ENCODE measurements at regions not wholly inside any gene's neighbourhood (a gene's known extent, or its start where the extent isn't known, plus 50 kb on each side); places are given as distances from the start of the nearest gene placed in this dataset.

- TF ChIP-seq MAX (IDR thresholded peaks at IDR 0.05) (no peak), RXRA (IDR thresholded peaks at IDR 0.05; ENCODE audit: insufficient read depth, low read depth, low read length) (no peak), CHD2 (IDR thresholded peaks at IDR 0.05; ENCODE audit: low read length) (no peak), RBBP5 (IDR thresholded peaks at IDR 0.05; ENCODE audit: borderline replicate concordance, low read depth, low read length) (no peak), SP2 (IDR thresholded peaks at IDR 0.05; ENCODE audit: low read length) (no peak), EZH2 (IDR thresholded peaks at IDR 0.05; ENCODE audit: low read depth, low read length, severe bottlenecking) (no peak), NANOG (IDR thresholded peaks at IDR 0.05; ENCODE audit: insufficient read depth, low read depth, low read length, poor library complexity, severe bottlenecking) (no peak), BRCA1 (IDR thresholded peaks at IDR 0.05; ENCODE audit: low read depth, low read length) (no peak)
Observed at GRCh38 chr6:98137391-98137790, 697.0 kb upstream of the POU3F2 start (continued).
